Tibial artery (tissue), 4 donors: ENCODE measurements at regions not wholly inside any gene's neighbourhood (a gene's known extent, or its start where the extent isn't known, plus 50 kb on each side); places are given as distances from the start of the nearest gene placed in this dataset.
A peak's percentile ranks its signal among the peaks of the same experiment; 100 is the strongest.

Experiments used
- DNase-seq, 2 donors: peaks; one replicate each; pipeline ENCODE4 v3.0.0-alpha.2; 2019
- H3K27ac ChIP-seq, 2 donors: fragments of 200-600 bp; sonication (generic) in 1 of 2; 1 replicate in 1 of 2; 2 replicates in 1 of 2; pipeline ENCODE4 v1.5.1; 2018 to 2019; ENCODE audit warnings: mild to moderate bottlenecking in 1 of 2
- H3K27me3 ChIP-seq, 2 donors: fragments of 200-600 bp; sonication (generic) in 1 of 2; one replicate each; pipeline versions ENCODE4 v1.5.1 to v1.6.0; 2016 to 2019
- H3K36me3 ChIP-seq, 3 donors: fragments of 200-600 bp; sonication (generic) in 2 of 3; one replicate each; pipeline ENCODE4 v1.5.1; 2016 to 2019; ENCODE audit warnings: mild to moderate bottlenecking in 2 of 3
- H3K4me1 ChIP-seq, 4 donors: fragments of 200-600 bp; sonication (generic) in 2 of 4; 1 replicate in 3 of 4; 2 replicates in 1 of 4; pipeline ENCODE4 v1.5.1; 2016 to 2019
- H3K4me3 ChIP-seq, 2 donors: fragments of 200-600 bp; sonication (generic) in 1 of 2; 1 replicate in 1 of 2; 2 replicates in 1 of 2; pipeline ENCODE4 v1.5.1; 2018 to 2019; ENCODE audit warnings: mild to moderate bottlenecking in 2 of 2
- H3K9me3 ChIP-seq, 3 donors: fragments of 200-600 bp; sonication (generic) in 1 of 3; one replicate each; pipeline ENCODE4 v1.5.1; 2016 to 2019
- intact Hi-C: fragments of 100-400 bp; cut with DNase I; formaldehyde crosslinking; loops from one replicate; pipeline ENCODE4 v1.15.0; 2023; ENCODE audit warnings: low total_unique reads
- TF ChIP-seq, protein P1 (sequence below), 2 experiments: fragments of 200-600 bp in 1 of 2; fragments of 450-650 bp in 1 of 2; IDR thresholded peaks; one replicate each; pipeline ENCODE4 v1.5.1; 2017 to 2019; ENCODE audit warnings: antibody characterized with exemption in 2 of 2, mild to moderate bottlenecking in 1 of 2, moderate library complexity in 1 of 2

DNA sequence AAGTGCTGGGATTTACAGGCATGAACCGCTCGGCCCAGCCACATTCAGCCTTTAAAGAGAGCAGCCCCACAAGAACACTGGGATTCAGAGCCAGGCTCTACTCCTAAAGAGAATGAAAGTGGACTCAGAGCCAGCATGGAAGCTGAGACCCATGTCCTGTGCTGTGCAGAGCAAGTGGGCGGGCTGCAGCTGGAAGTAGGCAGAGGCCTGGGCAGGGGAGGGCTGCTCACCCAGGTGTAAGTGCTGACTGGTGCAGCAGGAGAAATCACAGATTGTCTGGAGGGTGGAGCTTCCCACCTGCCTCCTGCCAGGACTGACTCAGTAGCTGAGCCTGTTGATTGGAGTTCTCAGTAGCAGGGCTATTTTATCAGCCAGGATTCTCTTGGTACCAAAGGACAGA is 178.7 kb downstream of the KATNIP start:
- Histone ChIP-seq H3K9me3 (no peaks in the 10 kb centered on the region), H3K36me3 (peaks cover 0 to 37% (median 14%) of the 10 kb centered on the region in 3 donors), H3K27ac (no peak overlapping the region), H3K4me3 (no peak overlapping the region), H3K4me1 (peaks cover 0 to 15% (median 12%) of the 10 kb centered on the region in 4 donors), H3K27me3 (no peaks in the 10 kb centered on the region)
- DNase-seq = no peak
- intact Hi-C loops = no loop called here
- TF ChIP-seq, protein P1, sequence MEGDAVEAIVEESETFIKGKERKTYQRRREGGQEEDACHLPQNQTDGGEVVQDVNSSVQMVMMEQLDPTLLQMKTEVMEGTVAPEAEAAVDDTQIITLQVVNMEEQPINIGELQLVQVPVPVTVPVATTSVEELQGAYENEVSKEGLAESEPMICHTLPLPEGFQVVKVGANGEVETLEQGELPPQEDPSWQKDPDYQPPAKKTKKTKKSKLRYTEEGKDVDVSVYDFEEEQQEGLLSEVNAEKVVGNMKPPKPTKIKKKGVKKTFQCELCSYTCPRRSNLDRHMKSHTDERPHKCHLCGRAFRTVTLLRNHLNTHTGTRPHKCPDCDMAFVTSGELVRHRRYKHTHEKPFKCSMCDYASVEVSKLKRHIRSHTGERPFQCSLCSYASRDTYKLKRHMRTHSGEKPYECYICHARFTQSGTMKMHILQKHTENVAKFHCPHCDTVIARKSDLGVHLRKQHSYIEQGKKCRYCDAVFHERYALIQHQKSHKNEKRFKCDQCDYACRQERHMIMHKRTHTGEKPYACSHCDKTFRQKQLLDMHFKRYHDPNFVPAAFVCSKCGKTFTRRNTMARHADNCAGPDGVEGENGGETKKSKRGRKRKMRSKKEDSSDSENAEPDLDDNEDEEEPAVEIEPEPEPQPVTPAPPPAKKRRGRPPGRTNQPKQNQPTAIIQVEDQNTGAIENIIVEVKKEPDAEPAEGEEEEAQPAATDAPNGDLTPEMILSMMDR (IDR thresholded peaks at IDR 0.05) = no peak

DNA sequence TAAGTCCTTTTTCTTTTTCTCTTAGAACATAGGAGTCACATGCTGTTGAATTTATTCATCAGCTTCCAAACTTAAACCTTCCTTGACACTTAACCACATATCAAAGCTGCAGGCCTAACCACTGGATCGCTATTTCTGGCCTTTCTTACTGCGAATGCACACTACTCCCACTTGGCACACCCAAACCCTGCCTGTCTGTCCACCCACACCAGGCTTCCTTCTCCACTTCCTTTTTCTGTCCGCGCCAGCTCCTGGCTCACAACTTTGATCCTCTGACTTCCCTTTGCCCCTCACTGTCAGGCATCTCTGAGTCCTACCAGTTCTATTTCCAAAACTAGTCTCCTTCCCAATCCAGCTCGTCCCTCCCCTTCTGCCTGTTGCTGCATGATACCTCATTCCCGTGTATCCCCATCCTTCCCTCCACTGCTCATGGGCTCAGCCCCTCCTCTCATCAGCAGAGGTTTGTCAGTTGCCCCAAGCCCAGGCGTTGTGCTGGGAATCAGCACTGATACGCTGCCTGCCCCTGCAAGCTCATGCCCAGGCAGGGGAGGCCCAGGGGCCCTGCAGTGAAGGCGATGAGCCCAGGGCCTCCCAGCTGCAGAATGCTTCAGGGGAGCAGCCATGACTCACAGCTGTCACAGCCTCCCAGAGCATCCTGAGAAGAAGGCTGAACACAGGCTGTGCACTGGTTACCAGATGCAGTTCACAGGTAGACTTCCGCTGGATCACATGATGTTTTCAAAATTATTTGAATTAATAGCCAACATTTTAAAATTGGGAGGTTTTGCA is 179.8 kb downstream of the KATNIP start:
- DNase-seq = peak in 1 of 2 donors; percentile 44
- intact Hi-C loops = no loop called here
- Histone ChIP-seq H3K9me3 (no peaks in the 10 kb centered on the region), H3K27ac (no peak overlapping the region), H3K36me3 (peaks cover 0 to 37% (median 14%) of the 10 kb centered on the region in 3 donors), H3K4me3 (no peak overlapping the region), H3K4me1 (peaks cover 0 to 5% (median 2%) of the 10 kb centered on the region in 4 donors), H3K27me3 (no peaks in the 10 kb centered on the region)
- TF ChIP-seq, protein P1 (IDR thresholded peaks at IDR 0.05) = no peak

DNA sequence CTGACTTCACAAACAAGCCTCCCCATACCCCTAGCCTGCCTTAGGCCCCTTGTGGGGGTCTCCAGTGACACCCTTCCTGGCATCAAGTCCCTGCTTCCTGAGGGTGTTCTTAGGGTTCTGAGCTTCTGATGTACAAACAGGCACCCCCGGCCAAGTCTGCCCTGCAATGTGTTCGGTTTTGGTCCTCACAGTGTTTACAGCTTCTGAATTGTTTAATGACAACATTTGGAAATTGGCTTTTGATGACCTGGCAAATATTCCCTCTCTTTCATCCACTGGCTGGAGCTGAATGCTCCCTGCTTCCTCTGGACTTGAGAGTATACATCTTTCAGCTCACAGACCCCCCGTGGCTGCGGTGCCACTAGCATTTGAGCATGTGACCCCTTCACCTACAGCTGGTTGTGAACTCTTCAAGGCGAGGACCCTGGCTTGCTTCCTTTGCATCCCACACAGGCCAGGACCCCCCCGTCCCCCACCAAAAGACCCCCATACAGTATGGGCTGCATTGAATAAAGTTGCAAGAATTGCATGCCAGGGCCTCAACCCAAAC is 180.8 kb downstream of the KATNIP start:
- Histone ChIP-seq H3K4me3 (no peak overlapping the region), H3K27ac (no peak overlapping the region), H3K36me3 (peaks cover 0 to 37% (median 14%) of the 10 kb centered on the region in 3 donors), H3K4me1 (no peaks in the 10 kb centered on the region), H3K27me3 (no peaks in the 10 kb centered on the region), H3K9me3 (no peaks in the 10 kb centered on the region)
- intact Hi-C loops = no loop called here
- DNase-seq = no peak
- TF ChIP-seq, protein P1 (IDR thresholded peaks at IDR 0.05) = no peak

DNA sequence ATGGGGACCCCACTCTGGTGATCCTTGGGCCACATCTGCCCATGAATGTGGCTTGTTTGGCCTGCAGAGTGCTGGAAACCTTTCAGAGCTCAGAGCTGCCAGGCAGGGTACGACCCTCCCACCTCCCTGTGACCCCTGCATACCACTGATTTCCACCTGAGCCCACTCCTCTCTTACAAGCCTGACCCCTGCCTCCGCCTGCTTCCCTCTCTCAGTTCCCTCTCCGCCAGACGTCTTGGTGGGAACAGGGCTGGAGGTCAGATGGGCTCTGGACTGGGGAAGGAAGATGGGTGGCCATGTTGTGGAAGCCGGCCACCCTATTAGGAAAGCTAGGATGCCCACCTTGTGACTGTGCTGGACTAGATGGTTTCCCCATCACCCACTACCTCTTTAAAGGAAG is 185.1 kb downstream of the KATNIP start:
- intact Hi-C loops = no loop called here
- Histone ChIP-seq H3K9me3 (no peaks in the 10 kb centered on the region), H3K36me3 (peaks cover under 1 to 38% (median 4%) of the 10 kb centered on the region in 3 donors), H3K4me3 (no peak overlapping the region), H3K4me1 (no peaks in the 10 kb centered on the region), H3K27ac (no peak overlapping the region), H3K27me3 (no peaks in the 10 kb centered on the region)
- DNase-seq = no peak
- TF ChIP-seq, protein P1 (IDR thresholded peaks at IDR 0.05) = no peak

DNA sequence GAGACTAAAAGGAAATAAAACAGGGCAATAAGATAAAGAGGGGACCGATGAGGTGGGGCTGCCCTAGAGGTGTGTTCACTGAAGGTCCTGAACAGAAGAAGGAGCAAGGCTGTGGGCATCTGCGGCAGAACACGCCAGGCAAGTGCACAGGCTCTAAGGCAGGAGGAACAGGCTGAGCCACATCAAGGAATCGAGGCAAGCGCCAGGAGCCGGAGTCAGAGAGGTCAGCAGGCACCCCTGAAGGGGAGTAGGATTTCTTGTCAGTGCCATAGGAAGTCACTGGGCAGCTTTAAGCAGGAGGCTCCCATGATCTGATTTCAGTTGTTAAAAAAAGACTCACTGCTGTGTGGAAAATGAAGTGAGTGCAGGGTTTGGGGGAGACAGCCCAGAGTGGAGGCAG is 186.5 kb downstream of the KATNIP start:
- TF ChIP-seq, protein P1 (IDR thresholded peaks at IDR 0.05) = no peak
- no peak for DNase-seq
- Histone ChIP-seq H3K9me3 (no peaks in the 10 kb centered on the region), H3K27me3 (no peaks in the 10 kb centered on the region), H3K27ac (no peak overlapping the region), H3K4me3 (no peak overlapping the region), H3K4me1 (no peaks in the 10 kb centered on the region), H3K36me3 (peaks cover 4 to 38% (median 15%) of the 10 kb centered on the region in 3 donors)
- intact Hi-C loops = no loop called here
